AG09309 (cell line): ENCODE measurements at regions not wholly inside any gene's neighbourhood (a gene's known extent, or its start where the extent isn't known, plus 50 kb on each side); places are given as distances from the start of the nearest gene placed in this dataset.

Experiments used
- DNase-seq: peaks from one replicate; pipeline ENCODE4 v3.0.0-alpha.2; 2010; ENCODE audit warnings: low read depth
- H3K4me3 ChIP-seq: 2 replicates; pipeline ENCODE4 v1.5.1; 2011; ENCODE audit warnings: mild to moderate bottlenecking, low read depth, low read length, moderate library complexity; ENCODE audit not compliant: control insufficient read depth
- CTCF ChIP-seq: IDR thresholded peaks from 2 replicates; pipeline ENCODE4 v1.5.1; 2011; ENCODE audit warnings: mild to moderate bottlenecking, low read depth, low read length, inconsistent platforms; ENCODE audit not compliant: insufficient read depth, control insufficient read depth; ENCODE audit errors: missing control alignments

GRCh38 chr12:86513226-86513625, 257.0 kb upstream of the MGAT4C start:
- H3K4me3 ChIP-seq, result no peak overlapping the region
- no peak for DNase-seq
- no peak for TF ChIP-seq CTCF

GRCh38 chr12:86496595-86496994, 240.4 kb upstream of the MGAT4C start:
- TF ChIP-seq CTCF, result no peak
- DNase-seq, result no peak
- no peak overlapping the region for H3K4me3 ChIP-seq

GRCh38 chr12:86484473-86484872, 228.3 kb upstream of the MGAT4C start:
- no peak for TF ChIP-seq CTCF
- DNase-seq, result no peak
- H3K4me3 ChIP-seq, result no peak overlapping the region

GRCh38 chr12:86473231-86473630, 217.0 kb upstream of the MGAT4C start:
- H3K4me3 ChIP-seq, result no peak overlapping the region
- DNase-seq, result no peak
- TF ChIP-seq CTCF, result no peak

- no peak for TF ChIP-seq CTCF
- DNase-seq, result no peak
Observed at GRCh38 chr12:86456776-86457175, 200.6 kb upstream of the MGAT4C start.

GRCh38 chr12:86456241-86456640, 200.1 kb upstream of the MGAT4C start:
- DNase-seq, result no peak
- TF ChIP-seq CTCF, result no peak
- no peak overlapping the region for H3K4me3 ChIP-seq

More at GRCh38 chr12:86456776-86457175, 200.6 kb upstream of the MGAT4C start:
- H3K4me3 ChIP-seq, result no peak overlapping the region

- no peak for DNase-seq
- no peak for TF ChIP-seq CTCF
- no peak overlapping the region for H3K4me3 ChIP-seq
Observed at GRCh38 chr12:86445356-86445755, 189.2 kb upstream of the MGAT4C start.
